K562 (cell line): ENCODE measurements at regions not wholly inside any gene's neighbourhood (a gene's known extent, or its start where the extent isn't known, plus 50 kb on each side); places are given as distances from the start of the nearest gene placed in this dataset.

Source experiments
- ATAC-seq: fragments of 200-7000 bp; cut with Tn5 transposase; 3 replicates; pipeline ENCODE4 v1.9.1; 2020; ENCODE audit warnings: moderate library complexity
- BruUV-seq: library from RNA; stranded (reverse); fragments of 400-500 nt; replicated peaks from 2 replicates; lab custom pipeline; 2021; lab: Mats Ljungman, UMichigan
- CTCF ChIA-PET: fragments of 300-600 bp; formaldehyde crosslinking; extraction: SDS; loops from one replicate; lab custom pipeline; 2021; ENCODE audit warnings: low intra/inter-chr PET ratio; lab: Yijun Ruan, JAX
- POLR2A ChIA-PET: fragments of 300-600, 350-650 bp; sonication (Branson Sonifier 250); formaldehyde crosslinking; extraction: SDS; loops from one replicate; lab custom pipeline; 2021; ENCODE audit warnings: antibody characterized with exemption, inconsistent platforms; lab: Yijun Ruan, JAX
- DNase-seq, 4 experiments: peaks; one replicate each; pipeline versions ENCODE4 v3.0.0 to v3.0.0-alpha.2; 2011 to 2018; ENCODE audit warnings: low spot score in 3 of 4, mixed read lengths in 3 of 4; ENCODE audit errors: extremely low read depth in 1 of 4
- FAIRE-seq: peaks from 2 replicates; lab custom pipeline; 2011; peaks lifted over from hg19 to GRCh38; lab: Jason Lieb, UNC
- H2AFZ ChIP-seq: 2 replicates; pipeline ENCODE4 v1.6.0; 2011; ENCODE audit warnings: low read depth, low read length, control low read depth, inconsistent platforms
- H3K27ac ChIP-seq: fragments of 200-600 bp; 3 replicates; pipeline ENCODE4 v1.8.0; 2011; ENCODE audit warnings: low read depth, mild to moderate bottlenecking, control low read depth, inconsistent platforms, low read length, moderate library complexity, mixed read lengths; ENCODE audit errors: extremely low read depth
- H3K27me3 ChIP-seq, 2 experiments: fragments of 300-600 bp in 1 of 2; 2 replicates in 1 of 2; 3 replicates in 1 of 2; pipeline versions ENCODE4 v1.6.0 to v1.8.0; 2011; ENCODE audit warnings: inconsistent platforms in 2 of 2, low read length in 2 of 2, mild to moderate bottlenecking in 1 of 2, mixed read lengths in 1 of 2, moderate library complexity in 1 of 2; ENCODE audit not compliant: control insufficient read depth in 2 of 2, insufficient read depth in 2 of 2
- H3K36me3 ChIP-seq: fragments of 300-600 bp; 3 replicates; pipeline ENCODE4 v1.8.0; 2011; ENCODE audit warnings: mild to moderate bottlenecking, low read length, inconsistent platforms; ENCODE audit not compliant: control insufficient read depth, insufficient read depth
- H3K4me1 ChIP-seq, 2 experiments: fragments of 200-600 bp in 1 of 2; replicated peaks in 1 of 2; 2 replicates in 1 of 2; 3 replicates in 1 of 2; pipeline versions ENCODE4 v1.5.1 to v1.8.0; 2011; ENCODE audit warnings: inconsistent platforms in 2 of 2, low read length in 2 of 2, mild to moderate bottlenecking in 1 of 2, mixed read lengths in 1 of 2, moderate library complexity in 1 of 2; ENCODE audit not compliant: control insufficient read depth in 2 of 2, insufficient read depth in 2 of 2
- H3K4me2 ChIP-seq: 2 replicates; pipeline ENCODE4 v1.6.1; 2011; ENCODE audit warnings: low read length, control low read depth, inconsistent platforms, mixed read lengths; ENCODE audit not compliant: insufficient read depth
- H3K4me3 ChIP-seq: fragments of 200-600 bp; sonication (generic), shearing (Covaris generic); 2 replicates; pipeline ENCODE4 v1.5.1; 2016; ENCODE audit warnings: control low read depth, inconsistent platforms
- H3K79me2 ChIP-seq: fragments of 200-600 bp; 3 replicates; pipeline ENCODE4 v1.8.0; 2011; ENCODE audit warnings: low read length, inconsistent platforms; ENCODE audit not compliant: control insufficient read depth, insufficient read depth
- H3K9ac ChIP-seq, 2 experiments: 2 replicates each; pipeline versions ENCODE4 v1.6.0 to v1.6.1; 2011; ENCODE audit warnings: low read depth in 2 of 2, low read length in 2 of 2, control low read depth in 1 of 2, inconsistent platforms in 1 of 2, mild to moderate bottlenecking in 1 of 2, mixed read lengths in 1 of 2; ENCODE audit not compliant: insufficient read depth in 1 of 2
- H3K9me1 ChIP-seq: one replicate; pipeline ENCODE4 v1.6.0; 2011; ENCODE audit warnings: inconsistent platforms, mild to moderate bottlenecking, low read length, moderate library complexity; ENCODE audit not compliant: control insufficient read depth, insufficient read depth
- H3K9me3 ChIP-seq: replicated peaks from 2 replicates; pipeline ENCODE4 v1.5.1; 2011; ENCODE audit warnings: low read depth, low read length, inconsistent platforms; ENCODE audit not compliant: control insufficient read depth, insufficient read depth
- H4K20me1 ChIP-seq: replicated peaks from 2 replicates; pipeline ENCODE4 v1.6.1; 2011; ENCODE audit warnings: low read length, inconsistent platforms, mixed read lengths; ENCODE audit not compliant: control insufficient read depth, insufficient read depth
- ATF7 ChIP-seq: fragments of 450-650 bp; IDR thresholded peaks from 2 replicates; pipeline ENCODE4 v1.7.1; 2014; ENCODE audit warnings: mild to moderate bottlenecking, moderate library complexity
- CC2D1A ChIP-seq: fragments of 450-650 bp; IDR thresholded peaks from 2 replicates; pipeline ENCODE4 v1.6.1; 2017; ENCODE audit warnings: mild to moderate bottlenecking
- CCNT2 ChIP-seq: IDR thresholded peaks from 2 replicates; pipeline ENCODE4 v1.6.1; 2011; ENCODE audit warnings: borderline replicate concordance, low read depth, mild to moderate bottlenecking, moderate library complexity, mixed read lengths, low read length; ENCODE audit not compliant: insufficient read length; ENCODE audit errors: extremely low read depth
- E4F1 ChIP-seq: fragments of 250-450 bp; sonication (Bioruptor Pico); IDR thresholded peaks from 2 replicates; pipeline ENCODE4 v1.5.0; 2021; ENCODE audit warnings: mild to moderate bottlenecking, borderline replicate concordance
- FUS ChIP-seq: fragments of 200-400 bp; formaldehyde crosslinking; optimal IDR thresholded peaks from 2 replicates; pipeline ENCODE3; 2017; ENCODE audit warnings: low read depth, low read length
- HEY1 ChIP-seq: fragments of 250-450 bp; sonication (Bioruptor Pico); IDR thresholded peaks from 2 replicates; pipeline ENCODE4 v1.5.0; 2020; ENCODE audit warnings: mild to moderate bottlenecking, moderate library complexity, borderline replicate concordance
- HOXB6 ChIP-seq: fragments of 250-450 bp; sonication (Bioruptor Pico); IDR thresholded peaks from 2 replicates; pipeline ENCODE4 v1.5.1; 2022; ENCODE audit warnings: mild to moderate bottlenecking, borderline replicate concordance
- MAZ ChIP-seq, 2 experiments: fragments of 450-650 bp in 1 of 2; sonication (generic) in 1 of 2; formaldehyde crosslinking; IDR thresholded peaks in 1 of 2; conservative IDR thresholded peaks in 1 of 2; 2 replicates each; pipeline versions ENCODE4 v1.4.0 to v1.5.0; 2020; ENCODE audit warnings: mild to moderate bottlenecking in 1 of 2, missing genetic modification reagents in 1 of 2
- MCM7 ChIP-seq, 2 experiments: fragments of 450-650 bp; IDR thresholded peaks; 2 replicates each; pipeline ENCODE4 v1.6.1; 2016 to 2018
- MYNN ChIP-seq, 2 experiments: sonication (generic); formaldehyde crosslinking in 1 of 2; IDR thresholded peaks; 2 replicates each; pipeline versions ENCODE4 v1.5.0 to v1.6.1; 2016 to 2020; ENCODE audit warnings: antibody characterized with exemption in 1 of 2, missing genetic modification reagents in 1 of 2
- RFX7 ChIP-seq: fragments of 250-450 bp; sonication (Bioruptor Pico); IDR thresholded peaks from 2 replicates; pipeline ENCODE4 v1.5.1; 2021; ENCODE audit warnings: mild to moderate bottlenecking
- SETDB1 ChIP-seq: IDR thresholded peaks from one replicate; pipeline ENCODE4 v1.6.1; 2012; ENCODE audit warnings: low read length, control low read depth, inconsistent platforms
- SIN3B ChIP-seq: fragments of 450-650 bp; IDR thresholded peaks from 2 replicates; pipeline ENCODE4 v1.6.1; 2017; ENCODE audit warnings: low read depth, mild to moderate bottlenecking, moderate library complexity
- TAL1 ChIP-seq: fragments of 450-650 bp; IDR thresholded peaks from 2 replicates; pipeline ENCODE4 v1.6.1; 2016; ENCODE audit warnings: mild to moderate bottlenecking
- U2AF2 ChIP-seq: fragments of 200-400 bp; formaldehyde crosslinking; optimal IDR thresholded peaks from 2 replicates; pipeline ENCODE3; 2017; ENCODE audit warnings: low read depth, mild to moderate bottlenecking, low read length
- YY1 ChIP-seq, 3 experiments: IDR thresholded peaks; 2 replicates each; pipeline ENCODE4 v1.6.1; 2011; ENCODE audit warnings: low read length in 2 of 3, mild to moderate bottlenecking in 2 of 3, moderate library complexity in 2 of 3, borderline replicate concordance in 1 of 3, control low read depth in 1 of 3, low read depth in 1 of 3; ENCODE audit not compliant: insufficient read depth in 3 of 3, insufficient replicate concordance in 2 of 3, control insufficient read depth in 1 of 3, insufficient read length in 1 of 3; ENCODE audit errors: extremely low read depth in 1 of 3
- ZBED1 ChIP-seq: IDR thresholded peaks from 2 replicates; pipeline ENCODE4 v1.6.1; 2014
- ZNF695 ChIP-seq: fragments of 450-650 bp; formaldehyde crosslinking; IDR thresholded peaks from 2 replicates; pipeline ENCODE4 v1.4.0; 2020; ENCODE audit warnings: mild to moderate bottlenecking, moderate library complexity
- ZNF77 ChIP-seq: fragments of 250-450 bp; sonication (Bioruptor Pico); IDR thresholded peaks from 2 replicates; pipeline ENCODE4 v1.5.0; 2020
- WGBS: fragments of 100-300 bp; shearing (Covaris generic); methylation state at CpG from one replicate; pipeline ENCODE4 v1.1.6; 2016; ENCODE audit warnings: low coverage, mixed read lengths; ENCODE audit not compliant: insufficient coverage; ENCODE audit errors: missing lambda C conversion rate; 5-methylcytosine and 5-hydroxymethylcytosine counted together
- in situ Hi-C: fragments of 300-500 bp; cut with MboI; formaldehyde crosslinking; loops from 4 replicates; pipeline ENCODE4 v1.15.0; 2018; ENCODE audit warnings: inconsistent platforms, mixed read lengths
- intact Hi-C: fragments of 100-400 bp; cut with micrococcal nuclease; formaldehyde crosslinking; loops from 2 replicates; pipeline ENCODE4 v1.14.2; 2022
- TF ChIP-seq, protein P1 (sequence below): fragments of 250-450 bp; sonication (Bioruptor Pico); IDR thresholded peaks from 2 replicates; pipeline ENCODE4 v1.4.0; 2020; ENCODE audit warnings: mild to moderate bottlenecking, moderate library complexity

GRCh38 chr5:73250645-73251044 is 77.7 kb downstream of the TMEM174 start (continued):
- TF ChIP-seq E4F1 (CRISPR knock-in tag): no peak
- no peak for TF ChIP-seq MYNN (IDR thresholded peaks at IDR 0.05)
- no peak for TF ChIP-seq MYNN (CRISPR knock-in tag; IDR thresholded peaks at IDR 0.05)
- no peak for TF ChIP-seq HEY1 (CRISPR knock-in tag)

DNA sequence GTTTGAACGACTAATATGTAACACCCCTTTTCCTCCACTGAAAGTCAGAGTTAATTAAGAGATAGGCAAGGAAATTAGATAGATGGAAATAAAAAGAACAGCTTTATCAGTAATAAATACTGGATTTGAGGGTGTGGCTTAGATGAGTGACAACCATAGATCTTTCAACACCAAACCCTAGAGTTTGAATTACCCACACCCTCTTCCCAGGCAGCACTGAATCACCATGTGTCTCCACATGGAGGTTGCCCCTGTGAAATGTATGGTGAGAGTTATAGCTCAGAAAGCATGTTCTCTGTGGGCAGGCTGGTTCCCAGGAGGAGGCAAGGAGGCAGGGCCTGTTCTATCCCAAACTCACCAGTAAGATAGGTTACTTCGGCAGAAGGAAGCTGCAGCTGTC is 69.7 kb downstream of the TMEM174 start:
- no peak overlapping the region for H3K4me3 ChIP-seq
- no peak overlapping the region for H3K4me2 ChIP-seq
- POLR2A ChIA-PET: no interaction called here
- CTCF ChIA-PET: no interaction called here
- no peaks in the 10 kb centered on the region for H3K4me1 ChIP-seq
- H3K9me3 ChIP-seq: no peaks in the 10 kb centered on the region
- H3K79me2 ChIP-seq: no peaks in the 10 kb centered on the region
- 0% methylated on average over 2 of the region's 2 CpGs for WGBS
- peaks cover 7 to 15% of the 10 kb centered on the region in 2 experiments; a peak in 4 of 5 replicates for H3K27me3 ChIP-seq
- no peak overlapping the region for H3K27ac ChIP-seq
- no TSS peak for BruUV-seq
- no peak overlapping the region for H2AFZ ChIP-seq
- H3K36me3 ChIP-seq: no peaks in the 10 kb centered on the region
- FAIRE-seq (no peak), ATAC-seq (no peak), DNase-seq (no peak)
- H3K9ac ChIP-seq: no peak overlapping the region
- no peak for TF ChIP-seq RFX7 (CRISPR knock-in tag)
- TF ChIP-seq HOXB6 (CRISPR knock-in tag): no peak
- TF ChIP-seq TAL1: no peak
- TF ChIP-seq CC2D1A: no peak
- no peak for TF ChIP-seq ZNF77 (CRISPR knock-in tag)
- TF ChIP-seq, protein P1, sequence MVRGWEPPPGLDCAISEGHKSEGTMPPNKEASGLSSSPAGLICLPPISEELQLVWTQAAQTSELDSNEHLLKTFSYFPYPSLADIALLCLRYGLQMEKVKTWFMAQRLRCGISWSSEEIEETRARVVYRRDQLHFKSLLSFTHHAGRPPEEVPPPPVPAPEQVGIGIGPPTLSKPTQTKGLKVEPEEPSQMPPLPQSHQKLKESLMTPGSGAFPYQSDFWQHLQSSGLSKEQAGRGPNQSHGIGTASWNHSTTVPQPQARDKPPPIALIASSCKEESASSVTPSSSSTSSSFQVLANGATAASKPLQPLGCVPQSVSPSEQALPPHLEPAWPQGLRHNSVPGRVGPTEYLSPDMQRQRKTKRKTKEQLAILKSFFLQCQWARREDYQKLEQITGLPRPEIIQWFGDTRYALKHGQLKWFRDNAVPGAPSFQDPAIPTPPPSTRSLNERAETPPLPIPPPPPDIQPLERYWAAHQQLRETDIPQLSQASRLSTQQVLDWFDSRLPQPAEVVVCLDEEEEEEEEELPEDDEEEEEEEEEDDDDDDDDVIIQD (CRISPR knock-in tag): no peak
- TF ChIP-seq MAZ (CRISPR knock-in tag; conservative IDR thresholded peaks at IDR 0.05 in 1 of 2, IDR thresholded peaks at IDR 0.05 in 1 of 2): no peak
- TF ChIP-seq ATF7: no peak
- no peak for TF ChIP-seq ZNF695 (CRISPR knock-in tag)
- no peak for TF ChIP-seq YY1 (IDR thresholded peaks at IDR 0.05; ENCODE audit: borderline replicate concordance in 1 of 3, control insufficient read depth in 1 of 3, extremely low read depth in 1 of 3, insufficient read depth in 3 of 3, insufficient read length in 1 of 3, insufficient replicate concordance in 2 of 3, low read depth in 1 of 3, low read length in 2 of 3)
- TF ChIP-seq FUS: no peak
- TF ChIP-seq U2AF2: no peak
- no peak for TF ChIP-seq CCNT2
- TF ChIP-seq SETDB1: no peak
- no peak for TF ChIP-seq SIN3B
- TF ChIP-seq ZBED1: no peak
- no peak for TF ChIP-seq MCM7 (IDR thresholded peaks at IDR 0.05)
- in situ Hi-C loops (no loop called here), intact Hi-C loops (no loop called here)
- no peaks in the 10 kb centered on the region for H3K9me1 ChIP-seq
- no peaks in the 10 kb centered on the region for H4K20me1 ChIP-seq
